Small intestine (tissue), 7 donors: ENCODE measurements at regions not wholly inside any gene's neighbourhood (a gene's known extent, or its start where the extent isn't known, plus 50 kb on each side); places are given as distances from the start of the nearest gene placed in this dataset.

Source experiments
- DNase-seq, 2 donors: peaks; one replicate each; pipeline versions ENCODE4 v3.0.0 to v3.0.0-alpha.2; 2013
- FAIRE-seq: peaks from 2 replicates; lab custom pipeline; 2012; peaks lifted over from hg19 to GRCh38; lab: Jason Lieb, UNC
- H3K27ac ChIP-seq, 3 donors: one replicate each; pipeline ENCODE4 v1.5.1; 2013; ENCODE audit warnings: low read length in 2 of 3, mild to moderate bottlenecking in 2 of 3, control low read depth in 1 of 3, inconsistent platforms in 1 of 3, low read depth in 1 of 3, moderate library complexity in 1 of 3
- H3K27me3 ChIP-seq, 3 donors: one replicate each; pipeline ENCODE4 v1.6.1; 2013; ENCODE audit warnings: low read length in 3 of 3, inconsistent platforms in 1 of 3; ENCODE audit not compliant: control insufficient read depth in 3 of 3, insufficient read depth in 3 of 3
- H3K36me3 ChIP-seq, 3 donors: one replicate each; pipeline ENCODE4 v1.6.1; 2013; ENCODE audit warnings: low read length in 3 of 3, inconsistent platforms in 1 of 3, low read depth in 1 of 3, mild to moderate bottlenecking in 1 of 3, moderate library complexity in 1 of 3; ENCODE audit not compliant: control insufficient read depth in 3 of 3, insufficient read depth in 2 of 3
- H3K4me1 ChIP-seq, 3 donors: one replicate each; pipeline ENCODE4 v1.6.1; 2013; ENCODE audit warnings: low read length in 2 of 3, inconsistent platforms in 1 of 3, low read depth in 1 of 3, mild to moderate bottlenecking in 1 of 3, moderate library complexity in 1 of 3; ENCODE audit not compliant: control insufficient read depth in 3 of 3, insufficient read depth in 2 of 3
- H3K4me3 ChIP-seq, 3 donors: one replicate each; pipeline ENCODE4 v1.5.1; 2013; ENCODE audit warnings: low read length in 3 of 3, control low read depth in 1 of 3, inconsistent platforms in 1 of 3, low read depth in 1 of 3, mild to moderate bottlenecking in 1 of 3, moderate library complexity in 1 of 3
- H3K9me3 ChIP-seq, 2 donors: one replicate each; pipeline ENCODE4 v1.6.1; 2013; ENCODE audit warnings: low read depth in 1 of 2, low read length in 1 of 2; ENCODE audit not compliant: control insufficient read depth in 2 of 2, insufficient read depth in 1 of 2
- WGBS, 3 donors: extraction: QIAGEN DNeasy Blood & Tissue Kit; methylation state at CpG; one replicate each; pipeline ENCODE4 v1.1.7; 2013; 5-methylcytosine and 5-hydroxymethylcytosine counted together
- donor health status: healthy with polysubstance abuse.
- donor health status: control.
- donor health status: control.
- donor health status: Bipolar disorder and iron deficiency.
- donor health status: healthy.

GRCh38 chr2:156110890-156111289 lies 221.6 kb downstream of the NR4A2 start:
- Histone ChIP-seq H3K9me3 (no peaks in the 10 kb centered on the region), H3K27me3 (no peaks in the 10 kb centered on the region), H3K4me1 (no peaks in the 10 kb centered on the region), H3K4me3 (no peak overlapping the region), H3K27ac (no peak overlapping the region), H3K36me3 (no peaks in the 10 kb centered on the region)
- FAIRE-seq: peak; percentile 71
- 46 to 63% (median 54%) methylated on average over 2 of the region's 2 CpGs for WGBS, 3 donors
- peak; percentile 32 to 38 for DNase-seq

DNA sequence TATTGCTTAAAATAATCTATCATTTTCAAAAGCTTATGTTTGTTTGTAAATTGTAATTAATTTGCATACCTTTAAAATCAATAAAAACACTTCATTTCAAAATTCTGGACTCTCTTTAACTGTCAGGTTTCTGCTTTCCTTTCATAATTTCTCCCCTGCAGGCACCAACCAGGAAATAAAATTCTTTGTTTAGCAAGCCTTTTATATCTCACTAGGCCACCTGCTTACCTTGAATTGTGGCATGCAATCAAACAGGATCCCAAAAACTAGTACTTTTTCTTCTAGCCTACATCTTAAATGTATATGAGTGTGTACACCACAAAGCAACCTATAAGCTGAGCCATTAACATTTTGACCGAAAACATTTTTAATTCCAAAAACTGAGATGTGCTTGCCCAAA lies 233.1 kb downstream of the NR4A2 start:
- 91 to 100% (median 96%) methylated on average over 1 of the region's 1 CpG for WGBS, 3 donors
- Histone ChIP-seq H3K36me3 (no peaks in the 10 kb centered on the region), H3K27me3 (no peaks in the 10 kb centered on the region), H3K9me3 (no peaks in the 10 kb centered on the region), H3K4me1 (no peaks in the 10 kb centered on the region), H3K27ac (no peak overlapping the region), H3K4me3 (no peak overlapping the region)
- DNase-seq: no peak
- FAIRE-seq: no peak

GRCh38 chr2:156098506-156098905 lies 234.0 kb downstream of the NR4A2 start:
- WGBS, 3 donors: 84 to 89% (median 87%) methylated on average over 2 of the region's 2 CpGs
- H3K27me3 ChIP-seq: no peaks in the 10 kb centered on the region
- H3K4me3 ChIP-seq: no peak overlapping the region
- H3K36me3 ChIP-seq: no peaks in the 10 kb centered on the region
- no peak overlapping the region for H3K27ac ChIP-seq
- H3K9me3 ChIP-seq: no peaks in the 10 kb centered on the region
- DNase-seq: no peak
- FAIRE-seq: no peak
- H3K4me1 ChIP-seq: no peaks in the 10 kb centered on the region

DNA sequence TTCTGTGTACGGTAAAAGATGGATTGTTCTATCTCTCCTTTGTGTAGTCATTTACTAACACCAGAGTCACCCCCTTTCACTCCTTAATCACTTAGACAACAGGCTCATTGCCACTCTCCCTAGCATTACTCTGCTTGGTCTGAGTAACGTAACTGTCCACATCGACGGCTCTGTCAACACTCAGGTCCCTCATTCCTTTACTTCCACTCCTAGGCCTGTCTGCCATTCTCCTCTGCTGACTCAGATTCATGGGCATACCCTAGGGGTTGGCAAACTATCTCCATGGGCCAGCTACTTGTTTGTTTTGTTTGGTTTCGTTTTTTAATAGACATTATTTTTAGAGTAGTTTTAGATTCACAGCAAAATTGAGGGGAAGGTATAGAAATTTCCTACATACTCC lies 243.9 kb downstream of the NR4A2 start:
- H3K27ac ChIP-seq: no peak overlapping the region
- H3K9me3 ChIP-seq: no peaks in the 10 kb centered on the region
- H3K36me3 ChIP-seq: no peaks in the 10 kb centered on the region
- 75 to 84% (median 83%) methylated on average over 5 of the region's 5 CpGs for WGBS, 3 donors
- no peak for FAIRE-seq
- H3K4me1 ChIP-seq: no peaks in the 10 kb centered on the region
- no peak for DNase-seq
- H3K4me3 ChIP-seq: no peak overlapping the region
- no peaks in the 10 kb centered on the region for H3K27me3 ChIP-seq

GRCh38 chr2:156087875-156088274 lies 244.6 kb downstream of the NR4A2 start:
- 63 to 78% (median 66%) methylated on average over 2 of the region's 2 CpGs for WGBS, 3 donors
- no peak overlapping the region for H3K27ac ChIP-seq
- no peaks in the 10 kb centered on the region for H3K27me3 ChIP-seq
- DNase-seq (no peak), FAIRE-seq (no peak)
- no peaks in the 10 kb centered on the region for H3K36me3 ChIP-seq
- H3K9me3 ChIP-seq: peaks cover 0 to 2% of the 10 kb centered on the region in 2 donors
- no peak overlapping the region for H3K4me3 ChIP-seq
- H3K4me1 ChIP-seq: no peaks in the 10 kb centered on the region

DNA sequence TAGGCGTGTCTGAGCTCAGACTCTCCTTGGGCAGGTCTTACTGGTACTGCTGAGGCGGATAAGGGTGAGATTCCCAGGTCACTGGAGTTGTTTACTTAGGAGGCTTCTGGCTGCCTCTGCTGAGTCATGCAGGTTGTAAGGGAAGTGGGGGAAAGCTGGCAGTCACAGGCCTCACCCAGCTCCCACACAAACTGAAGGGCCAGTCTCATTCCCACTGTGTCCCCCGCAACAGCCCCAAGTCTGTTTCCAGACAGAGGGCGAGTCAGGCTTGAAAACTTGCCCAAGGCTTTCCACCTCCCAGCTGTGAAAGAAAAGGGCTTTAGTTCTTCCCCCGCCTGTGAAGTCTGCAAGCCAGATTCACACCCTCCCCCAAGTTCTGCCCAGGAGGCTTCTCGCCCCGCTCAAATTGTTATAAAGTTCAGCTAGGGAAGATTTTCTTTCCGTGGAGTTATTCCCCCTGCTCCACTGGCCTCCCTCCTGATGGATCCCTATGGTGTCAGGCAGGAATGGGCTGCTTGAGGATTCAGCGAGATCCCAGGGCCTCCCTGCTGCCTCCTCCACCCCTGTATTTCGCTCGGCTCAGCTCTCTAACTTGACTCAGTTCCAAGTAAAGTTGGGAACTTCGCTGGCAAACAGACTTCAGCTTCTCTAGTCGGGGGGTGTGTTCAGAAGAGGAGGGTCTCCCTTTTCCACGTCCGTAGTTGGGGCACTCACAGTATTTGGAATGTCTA lies 248.6 kb downstream of the NR4A2 start:
- peaks cover 0 to 2% of the 10 kb centered on the region in 2 donors for H3K9me3 ChIP-seq
- H3K36me3 ChIP-seq: no peaks in the 10 kb centered on the region
- no peaks in the 10 kb centered on the region for H3K27me3 ChIP-seq
- H3K27ac ChIP-seq: no peak overlapping the region
- DNase-seq: peak in 1 of 2 donors; percentile 3
- WGBS, 3 donors: 76 to 87% (median 85%) methylated on average over 15 of the region's 15 CpGs
- no peaks in the 10 kb centered on the region for H3K4me1 ChIP-seq
- no peak overlapping the region for H3K4me3 ChIP-seq
- FAIRE-seq: no peak

- WGBS, 3 donors: 81 to 97% (median 90%) methylated on average over 2 of the region's 2 CpGs
- Histone ChIP-seq H3K4me1 (no peaks in the 10 kb centered on the region), H3K36me3 (no peaks in the 10 kb centered on the region), H3K9me3 (peaks cover 0 to 2% of the 10 kb centered on the region in 2 donors), H3K27me3 (no peaks in the 10 kb centered on the region), H3K4me3 (no peak overlapping the region), H3K27ac (no peak overlapping the region)
- DNase-seq (no peak), FAIRE-seq (no peak)
These were observed 252.7 kb downstream of the NR4A2 start for GRCh38 chr2:156079845-156080244.

DNA sequence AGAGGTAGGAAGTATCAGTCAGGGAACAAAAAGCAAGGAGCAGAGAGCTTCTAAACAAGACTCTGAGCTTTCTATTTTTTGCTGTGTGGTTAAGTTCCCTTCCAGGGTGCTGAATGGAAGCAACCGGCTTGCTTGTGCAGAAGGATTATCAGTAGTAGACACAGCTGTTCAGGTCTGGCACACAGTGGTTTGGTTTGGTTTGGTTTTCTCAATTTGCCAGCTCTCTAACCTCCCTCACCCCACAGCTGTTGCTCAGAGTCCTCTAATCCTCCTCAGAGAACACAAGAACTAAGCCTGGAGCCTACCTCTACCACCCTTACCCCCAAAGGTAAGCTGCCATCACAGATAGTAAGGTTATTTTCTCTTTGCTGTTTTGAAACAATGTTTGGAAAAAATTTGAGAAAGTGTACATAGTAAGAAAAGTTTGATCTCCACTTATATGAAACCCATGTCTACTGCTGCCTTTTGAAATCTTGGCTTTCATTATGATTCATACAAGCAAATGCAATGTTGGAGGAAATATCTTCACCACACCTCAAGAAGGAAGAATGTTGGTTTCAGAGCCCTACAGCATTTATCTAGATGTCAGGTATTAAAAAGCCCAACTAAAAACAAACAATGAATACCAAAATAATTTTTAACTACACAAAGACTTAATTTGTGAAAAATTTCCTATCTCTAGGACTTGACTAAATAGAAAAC lies 255.3 kb downstream of the NR4A2 start:
- DNase-seq (no peak), FAIRE-seq (no peak)
- Histone ChIP-seq H3K9me3 (no peaks in the 10 kb centered on the region), H3K4me1 (no peaks in the 10 kb centered on the region), H3K4me3 (no peak overlapping the region), H3K27me3 (no peaks in the 10 kb centered on the region), H3K27ac (no peak overlapping the region), H3K36me3 (no peaks in the 10 kb centered on the region)
- WGBS, 3 donors: 53 to 58% (median 58%) methylated on average over 1 of the region's 1 CpG
